AML-193 (cell line): ENCODE measurements at regions not wholly inside any gene's neighbourhood (a gene's known extent, or its start where the extent isn't known, plus 50 kb on each side); places are given as distances from the start of the nearest gene placed in this dataset.
A peak's percentile ranks its signal among the peaks of the same experiment; 100 is the strongest.

ENCODE experiments used
- DNase-seq, 2 experiments: peaks; one replicate each; lab custom pipeline; 2025; lab: John Stamatoyannopoulos, UW

DNA sequence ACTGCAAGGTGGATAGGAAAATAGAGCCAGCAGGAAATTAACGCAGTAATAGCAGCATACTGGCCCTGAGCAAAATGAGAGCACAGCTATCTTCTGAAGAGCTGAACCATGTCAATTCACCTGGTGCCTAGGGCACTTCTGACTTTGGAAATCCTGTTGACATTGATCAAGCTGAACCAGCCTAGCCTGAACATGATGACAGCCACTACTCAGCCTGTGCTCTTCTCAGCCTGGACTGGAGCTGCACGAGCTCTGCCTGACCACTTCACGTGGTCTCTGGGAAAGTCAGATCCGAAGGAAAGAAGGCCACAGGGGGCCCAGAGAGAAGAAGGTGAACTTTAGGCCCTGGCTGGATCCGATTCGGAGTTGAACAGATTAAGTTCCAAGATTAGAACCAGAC lies 421.9 kb downstream of the LPIN1 start:
- DNase-seq = no peak

DNA sequence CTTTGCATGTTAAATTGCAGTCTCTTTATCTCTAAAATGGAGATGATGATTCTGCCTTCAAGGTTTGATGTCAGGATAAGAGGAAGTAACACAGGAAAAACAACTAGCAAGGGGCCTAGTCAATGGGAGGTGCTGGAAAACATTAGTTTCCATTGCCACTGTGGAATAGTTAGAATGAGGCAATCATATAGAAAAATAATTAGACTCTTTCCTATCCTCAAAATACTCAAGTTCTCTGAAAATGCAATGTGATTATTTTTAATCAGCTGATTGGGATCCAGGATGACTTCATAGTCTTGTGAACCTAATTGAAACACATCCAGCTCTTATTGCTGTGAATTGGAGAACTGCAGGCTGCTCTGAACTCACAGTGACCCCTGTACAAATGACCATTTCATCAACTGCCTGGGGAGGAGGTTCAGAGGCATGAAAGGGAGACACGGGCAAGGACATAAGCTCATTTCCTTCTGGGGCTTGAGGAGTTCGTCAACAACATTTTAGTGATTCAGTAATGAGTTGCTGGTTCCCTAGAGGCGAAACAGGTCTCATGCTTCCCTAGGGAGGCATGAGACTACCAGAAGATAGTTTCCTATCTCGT lies 422.5 kb downstream of the LPIN1 start:
- DNase-seq = peak; percentile 24 to 26

DNA sequence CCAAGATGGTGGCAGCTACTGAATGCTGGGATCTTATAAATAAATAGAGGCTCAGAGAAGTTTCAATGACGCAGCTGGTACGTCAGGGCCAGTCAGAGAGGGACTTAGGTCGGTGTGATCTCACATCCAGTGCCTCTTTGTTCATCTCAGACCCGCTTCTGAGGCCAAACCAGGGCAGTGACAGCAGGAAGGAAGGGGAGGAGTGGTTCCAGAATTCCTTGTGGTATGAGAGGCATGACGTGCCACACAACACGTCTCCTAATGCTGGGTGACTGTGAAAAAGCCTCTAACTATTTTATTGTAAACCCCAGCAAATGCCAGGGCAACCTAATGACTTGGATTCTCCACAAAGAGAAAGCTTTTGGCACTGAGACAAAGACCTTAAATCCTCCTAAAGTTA lies 423.3 kb downstream of the LPIN1 start:
- DNase-seq = no peak

DNA sequence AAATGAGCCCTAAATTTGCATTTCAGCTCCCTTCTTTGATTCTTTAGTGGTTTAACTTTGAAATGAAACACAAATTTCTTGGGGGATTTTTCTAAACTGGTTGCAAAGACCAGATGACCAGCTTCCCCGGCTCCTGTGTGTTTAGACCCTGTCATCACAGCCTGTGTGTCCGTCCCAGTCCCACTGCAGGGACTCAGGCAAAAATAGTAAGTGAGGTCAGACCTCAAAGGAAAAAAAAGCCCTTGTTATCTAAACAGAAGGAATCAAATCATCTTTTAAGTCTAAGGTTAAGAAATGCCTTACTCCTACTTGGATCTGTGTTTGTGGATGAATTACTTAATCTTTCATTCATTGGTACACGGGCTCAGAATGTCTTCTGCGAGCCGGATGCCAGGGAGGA lies 423.7 kb downstream of the LPIN1 start:
- DNase-seq = no peak

DNA sequence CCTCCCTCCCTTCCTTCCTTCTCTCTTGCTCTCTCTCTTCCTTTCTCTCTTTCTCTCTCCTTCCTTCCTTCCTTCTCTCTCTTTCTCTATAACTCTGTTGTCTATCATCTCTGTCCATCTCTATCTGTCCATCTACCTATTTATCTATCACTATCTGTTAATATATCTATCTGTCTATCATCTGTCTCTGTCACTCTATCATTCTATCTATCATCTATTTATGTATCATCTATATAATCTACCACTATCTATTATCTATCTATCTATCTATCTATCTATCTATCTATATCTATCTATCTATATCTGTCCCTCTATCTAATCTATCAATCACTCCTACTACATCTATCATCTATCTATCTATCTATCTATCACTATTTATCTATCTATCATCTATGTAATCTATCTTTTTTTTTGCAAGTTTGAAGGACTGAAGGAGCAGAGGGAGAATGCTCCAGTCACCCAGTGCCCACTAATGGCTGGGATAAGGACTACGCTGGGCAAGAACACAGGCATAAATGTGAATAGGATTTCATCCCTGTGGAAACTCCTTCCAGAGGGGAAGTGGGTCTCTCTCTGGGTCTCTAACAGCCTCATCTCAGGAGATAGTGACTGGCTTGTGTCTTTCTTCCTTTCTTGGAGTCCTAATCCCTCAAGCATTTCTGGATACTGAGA lies 427.0 kb downstream of the LPIN1 start:
- no peak for DNase-seq

DNA sequence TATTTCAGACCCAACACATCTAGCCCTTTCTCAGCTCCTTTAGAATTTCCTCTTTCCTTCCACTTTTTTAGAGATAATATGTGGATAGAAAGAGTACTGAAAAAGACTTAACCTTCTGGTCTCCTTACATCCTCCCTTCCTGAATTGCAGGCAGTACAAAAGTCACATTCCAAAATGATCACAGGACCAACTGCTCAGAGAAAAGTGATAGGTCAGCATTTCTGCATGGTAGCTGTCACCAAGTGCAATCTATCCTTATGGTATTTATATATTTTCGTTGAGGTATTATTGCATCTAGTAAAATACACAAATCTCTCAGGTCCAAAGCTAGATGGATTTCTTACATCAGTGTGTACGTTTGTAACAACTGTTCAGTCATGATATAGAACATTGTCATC lies 427.5 kb downstream of the LPIN1 start:
- DNase-seq = no peak

DNA sequence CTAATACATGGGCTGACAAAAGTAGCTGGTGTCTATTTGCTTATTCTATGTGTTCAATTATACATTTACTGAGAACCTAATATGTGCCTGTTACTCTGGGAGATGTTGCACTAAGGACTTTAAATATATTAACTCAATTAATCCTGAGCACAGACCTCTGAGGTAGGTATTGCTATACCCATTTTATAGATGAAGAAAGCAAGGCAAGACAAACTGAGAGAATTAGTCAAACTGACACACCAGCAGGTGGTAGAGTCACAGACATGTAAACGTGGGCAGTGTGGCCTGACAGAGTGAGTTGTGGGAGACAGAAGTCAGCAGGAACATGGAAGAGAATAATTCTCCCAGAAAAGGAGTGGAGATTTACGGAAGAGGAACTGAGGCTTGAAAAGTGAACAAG lies 428.9 kb downstream of the LPIN1 start:
- DNase-seq = no peak

DNA sequence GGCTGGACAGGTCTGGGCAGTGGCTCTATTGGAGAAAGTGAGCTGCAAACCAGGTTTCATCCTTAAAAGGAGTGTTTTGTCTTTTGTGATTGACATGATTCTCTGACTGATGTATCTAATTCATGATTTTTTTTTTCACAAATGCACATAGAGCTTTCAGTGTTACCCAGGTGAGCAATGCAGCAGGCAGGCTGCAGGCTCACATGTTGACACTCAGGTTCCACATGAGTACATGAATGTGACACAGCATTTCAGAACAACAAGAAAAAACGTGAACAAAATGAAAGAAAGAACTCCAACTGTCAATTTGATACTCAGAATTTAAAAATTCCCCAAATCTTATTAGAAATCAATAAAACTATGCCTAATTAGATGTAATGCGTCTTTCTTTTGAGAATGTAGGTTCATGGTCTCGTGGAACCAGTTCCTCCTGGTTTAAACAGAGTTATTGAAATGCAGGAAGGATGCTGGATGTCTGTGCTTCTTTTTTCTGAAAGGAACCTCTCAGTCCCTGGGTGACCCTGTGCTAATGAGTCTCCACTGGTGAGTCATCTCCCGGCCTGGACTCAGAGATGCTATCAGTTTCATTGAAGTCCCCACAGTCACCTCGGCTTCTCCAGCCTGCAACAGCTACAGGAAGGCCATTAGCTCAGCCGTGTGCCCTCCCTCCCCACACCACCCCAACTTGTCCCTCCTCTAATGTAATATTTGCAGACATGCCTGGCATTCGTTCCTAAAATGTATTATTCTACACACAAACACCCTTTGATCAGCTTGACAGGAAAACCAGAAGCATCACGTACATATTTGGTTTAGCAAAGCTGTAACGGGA lies 430.4 kb downstream of the LPIN1 start:
- peak; percentile 46 to 49 for DNase-seq

DNA sequence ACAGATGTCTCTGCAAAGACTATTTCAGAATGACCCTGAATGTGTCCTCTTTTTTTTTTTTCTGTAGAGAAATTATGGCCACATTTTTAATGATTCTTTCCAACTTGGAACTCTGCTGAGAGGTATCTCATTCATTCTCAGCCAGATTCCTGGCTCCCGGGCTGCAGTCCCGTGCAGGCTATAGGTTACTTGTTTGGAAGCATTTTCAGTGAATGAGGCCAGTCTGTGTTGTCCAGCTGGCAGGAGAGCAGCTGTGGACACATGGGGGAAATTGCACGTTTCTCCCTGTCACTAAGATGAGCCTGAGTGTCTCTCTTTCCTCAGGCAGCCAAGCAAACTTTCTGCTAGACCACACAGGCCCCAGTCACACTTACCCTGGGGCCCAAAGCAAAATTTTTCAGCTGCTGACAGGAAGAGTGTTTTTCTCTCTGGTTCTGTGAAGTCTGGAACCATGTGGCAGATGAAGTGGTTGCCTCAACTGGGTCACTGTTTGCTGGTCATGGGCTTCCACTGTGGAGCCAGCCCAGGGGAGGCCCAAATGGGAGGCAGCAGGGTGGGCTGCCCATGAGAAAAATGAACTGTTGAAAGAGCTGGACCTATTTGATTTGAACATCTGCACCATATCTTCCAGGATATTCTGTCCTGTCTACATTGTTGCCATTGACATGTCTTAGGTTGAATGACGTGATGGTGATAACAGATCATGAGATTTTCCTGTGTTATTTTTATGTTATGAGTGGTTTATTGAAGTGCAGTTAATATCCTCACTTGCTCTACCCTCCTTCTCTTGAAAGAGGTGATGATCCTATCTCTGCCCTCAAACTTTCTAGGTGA lies 431.2 kb downstream of the LPIN1 start:
- DNase-seq = peak in 1 of 2 experiments; percentile 7

DNA sequence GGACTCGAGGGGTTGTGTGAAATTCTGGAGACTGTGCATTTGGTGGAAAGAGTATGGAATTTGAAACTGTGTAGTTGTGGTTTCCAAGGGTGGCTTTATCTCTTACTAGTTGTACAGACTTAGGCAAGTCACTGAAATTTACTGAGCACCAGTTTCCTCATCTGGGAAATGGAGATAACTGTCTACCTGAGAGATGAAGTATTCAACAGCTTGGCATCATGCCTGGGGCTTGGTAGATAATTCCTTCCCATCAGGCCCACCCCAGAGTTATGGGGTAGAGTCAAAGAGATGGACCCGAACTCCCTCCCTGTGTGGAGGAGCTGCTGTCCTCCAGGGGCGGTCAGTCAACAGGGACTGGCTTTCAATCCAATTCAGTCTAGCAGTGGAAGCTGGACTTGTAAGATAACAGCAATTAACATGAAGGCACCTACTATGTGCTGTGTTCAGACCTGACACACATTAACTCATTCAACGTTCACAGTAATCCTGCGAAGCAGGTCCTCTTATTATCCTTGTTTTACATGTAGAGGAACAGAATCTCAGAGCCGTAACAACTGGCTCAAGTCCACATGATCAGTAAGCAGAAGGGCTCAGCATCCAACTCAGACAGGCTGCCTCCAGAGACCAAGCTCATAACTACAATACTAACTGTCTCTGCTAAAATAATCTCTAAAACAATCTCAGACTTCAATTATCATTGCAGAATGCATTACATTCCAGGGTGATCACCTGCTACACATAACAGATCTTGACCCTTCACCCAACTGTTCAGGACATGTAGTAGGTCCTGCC lies 432.1 kb downstream of the LPIN1 start:
- DNase-seq = no peak

DNA sequence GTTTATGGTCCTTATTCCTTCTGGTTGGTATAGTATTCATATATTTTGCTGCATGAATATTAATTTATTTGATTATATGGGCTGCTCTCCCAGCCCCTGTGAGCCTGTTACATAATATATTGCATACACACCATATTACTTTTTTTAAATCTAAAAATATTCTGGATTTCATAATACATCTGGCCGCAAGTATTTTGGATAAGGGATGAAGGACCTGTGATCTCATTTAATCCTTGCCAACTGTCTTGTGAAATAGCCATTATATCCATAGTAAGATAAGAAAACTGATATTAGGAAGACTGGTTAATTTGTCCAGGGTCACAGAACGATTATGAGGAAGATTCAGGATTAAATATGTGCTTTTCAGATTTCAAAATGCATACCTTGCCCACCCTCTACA lies 433.6 kb downstream of the LPIN1 start:
- no peak for DNase-seq

DNA sequence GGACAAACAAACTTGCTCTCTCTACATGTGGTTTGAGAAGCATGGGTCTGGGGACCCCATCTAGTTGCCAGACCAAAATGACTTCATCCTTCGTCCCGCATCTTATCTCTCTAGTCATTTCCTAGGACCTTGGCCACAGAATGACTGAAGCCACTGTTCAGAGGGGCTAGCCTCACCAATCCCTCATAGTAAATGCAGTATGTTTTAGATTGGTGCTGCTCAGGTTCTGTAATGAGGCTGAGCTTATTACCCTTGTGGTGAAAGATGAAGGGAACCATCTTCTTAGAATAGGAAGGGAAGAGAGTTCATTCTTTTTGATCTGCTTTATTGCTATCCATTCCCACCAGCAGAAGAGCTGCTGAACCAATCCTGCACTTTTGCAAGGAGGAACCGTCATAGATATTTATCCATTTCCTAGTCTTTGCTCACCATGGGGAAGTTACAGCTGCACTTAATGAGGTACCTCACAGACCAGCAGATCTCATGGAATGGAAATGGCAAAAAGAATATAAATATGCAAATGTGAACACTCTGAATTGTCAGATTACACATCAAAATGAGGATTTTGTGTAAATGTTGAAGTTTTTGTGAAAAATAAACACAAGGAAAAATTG lies 436.7 kb downstream of the LPIN1 start:
- DNase-seq = peak in 1 of 2 experiments; percentile 11

DNA sequence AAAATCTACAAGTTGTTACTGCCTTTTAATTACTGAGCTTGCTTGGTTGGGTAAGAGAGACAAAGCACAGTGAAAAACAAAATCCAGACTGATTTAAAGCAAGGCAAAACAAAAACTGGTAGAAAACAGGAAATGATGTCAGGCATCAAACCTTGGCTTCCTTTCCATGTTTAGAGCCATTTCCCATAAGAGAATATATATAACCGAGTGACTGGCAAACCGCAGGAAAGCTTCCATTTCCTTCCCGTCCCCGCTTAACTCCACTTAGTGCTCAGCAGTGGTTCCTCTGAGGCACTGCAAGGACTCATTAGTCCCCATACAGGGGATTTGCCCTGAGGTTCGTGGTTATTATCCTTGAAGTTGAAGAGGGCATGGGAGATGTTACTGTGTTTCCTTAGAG lies 446.3 kb downstream of the LPIN1 start:
- peak; percentile 18 to 30 for DNase-seq

DNA sequence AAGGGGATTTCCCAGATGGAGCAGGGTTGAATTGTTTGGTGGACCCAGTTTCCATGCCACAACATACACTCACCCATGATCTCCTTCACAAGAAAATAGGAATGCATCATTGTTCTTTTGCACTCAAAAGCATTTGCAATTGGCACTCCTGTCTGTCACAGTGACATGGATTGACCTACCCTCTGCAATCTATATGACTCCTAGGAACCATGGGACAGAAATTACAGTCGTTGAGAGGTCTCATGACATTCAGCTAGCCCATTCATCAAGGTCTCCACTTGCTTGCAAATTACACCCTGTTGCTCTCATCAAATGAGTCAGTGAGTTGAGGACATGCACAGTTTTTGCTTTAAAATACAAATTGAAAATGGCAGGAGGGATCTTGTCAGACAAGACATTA lies 448.5 kb downstream of the LPIN1 start:
- DNase-seq = no peak

DNA sequence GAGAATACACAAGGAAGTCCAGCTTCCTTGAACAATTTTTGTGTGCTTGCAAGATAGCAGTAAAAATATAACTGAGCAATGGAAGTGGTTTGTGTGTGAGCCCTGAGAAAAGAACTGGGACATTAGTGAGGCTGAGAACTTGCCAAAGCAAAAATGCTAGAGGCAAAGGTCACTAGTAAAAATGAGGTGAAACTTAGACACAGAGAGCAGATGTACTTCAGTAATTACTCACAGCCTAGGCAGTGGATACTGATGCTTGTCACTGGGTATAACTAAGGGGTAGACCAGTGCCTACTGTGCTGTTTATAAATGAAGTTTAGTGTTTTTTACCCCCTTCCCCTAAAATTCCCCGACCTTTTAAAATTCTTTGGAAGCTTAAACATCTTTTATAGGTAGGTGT lies 450.1 kb downstream of the LPIN1 start:
- DNase-seq = no peak

DNA sequence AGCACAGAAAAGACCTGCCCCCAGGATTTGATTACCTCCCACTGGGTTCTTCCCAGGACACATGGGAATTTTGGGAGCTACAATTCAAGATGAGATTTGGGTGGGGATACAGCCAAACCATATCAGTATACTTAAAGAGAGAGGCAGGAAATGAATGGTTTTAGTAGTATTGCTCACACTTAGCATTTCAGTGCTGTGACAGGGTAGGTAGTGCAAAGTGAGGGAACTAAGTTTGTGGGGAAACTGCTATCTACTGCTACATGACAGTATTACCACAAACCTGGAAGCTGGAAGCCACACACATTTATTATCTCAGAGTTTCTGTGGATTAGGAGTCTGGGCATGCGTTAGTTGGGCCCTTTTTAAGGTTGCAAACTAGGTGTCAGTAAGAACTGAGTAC lies 450.7 kb downstream of the LPIN1 start:
- no peak for DNase-seq

DNA sequence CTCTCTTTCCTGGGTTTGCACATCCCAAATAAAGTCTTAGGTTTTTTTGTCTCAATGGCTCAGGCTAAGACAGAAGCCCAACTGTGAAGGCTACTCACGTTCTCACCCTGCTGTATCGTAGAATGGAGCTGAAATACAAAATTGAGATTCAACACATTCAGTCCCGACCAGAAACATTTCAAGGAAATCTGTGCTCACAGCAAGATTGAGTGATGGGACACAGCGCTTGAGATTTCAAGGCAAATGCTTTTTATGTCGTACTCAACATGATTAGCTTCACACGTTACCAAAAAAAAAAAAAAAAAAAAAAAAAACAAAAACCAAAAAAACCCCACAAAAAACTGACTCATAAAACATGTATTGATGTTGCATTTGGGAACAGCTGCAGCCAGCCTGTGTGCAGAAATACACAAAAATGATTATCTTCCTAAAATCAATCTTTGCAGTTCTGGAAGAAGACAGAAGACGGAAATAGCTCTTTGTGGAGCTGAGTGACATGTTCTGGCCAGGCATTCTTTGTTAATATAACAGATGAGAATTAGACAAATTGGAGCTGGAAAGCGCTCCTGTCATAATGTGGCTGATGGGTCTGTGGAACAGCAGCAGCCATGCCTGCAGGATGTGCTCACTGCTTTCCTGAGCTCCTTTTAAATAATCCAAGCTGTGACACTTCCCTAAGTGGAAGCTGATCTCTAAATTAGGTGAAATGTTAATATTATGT lies 453.2 kb downstream of the LPIN1 start:
- no peak for DNase-seq

DNA sequence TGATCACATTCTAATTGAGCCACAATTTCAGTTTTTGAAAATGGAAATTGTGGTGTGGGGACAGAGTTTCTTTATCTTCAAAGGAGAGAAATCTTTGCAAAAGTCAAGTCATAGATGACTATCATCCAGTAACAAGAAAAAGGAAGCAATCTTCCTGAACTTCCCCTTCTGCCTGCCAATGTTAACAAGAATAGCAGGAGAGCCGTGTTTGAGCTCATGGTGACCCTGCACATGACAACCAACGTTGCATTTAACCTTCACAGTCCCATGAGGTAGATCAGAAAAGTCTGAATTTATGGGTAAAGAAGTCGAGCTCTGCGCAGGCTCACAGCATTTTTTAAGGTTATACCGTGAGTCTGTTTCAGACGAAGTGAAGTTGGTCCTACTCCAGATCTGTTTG lies 454.9 kb downstream of the LPIN1 start:
- peak; percentile 60 to 67 for DNase-seq

DNA sequence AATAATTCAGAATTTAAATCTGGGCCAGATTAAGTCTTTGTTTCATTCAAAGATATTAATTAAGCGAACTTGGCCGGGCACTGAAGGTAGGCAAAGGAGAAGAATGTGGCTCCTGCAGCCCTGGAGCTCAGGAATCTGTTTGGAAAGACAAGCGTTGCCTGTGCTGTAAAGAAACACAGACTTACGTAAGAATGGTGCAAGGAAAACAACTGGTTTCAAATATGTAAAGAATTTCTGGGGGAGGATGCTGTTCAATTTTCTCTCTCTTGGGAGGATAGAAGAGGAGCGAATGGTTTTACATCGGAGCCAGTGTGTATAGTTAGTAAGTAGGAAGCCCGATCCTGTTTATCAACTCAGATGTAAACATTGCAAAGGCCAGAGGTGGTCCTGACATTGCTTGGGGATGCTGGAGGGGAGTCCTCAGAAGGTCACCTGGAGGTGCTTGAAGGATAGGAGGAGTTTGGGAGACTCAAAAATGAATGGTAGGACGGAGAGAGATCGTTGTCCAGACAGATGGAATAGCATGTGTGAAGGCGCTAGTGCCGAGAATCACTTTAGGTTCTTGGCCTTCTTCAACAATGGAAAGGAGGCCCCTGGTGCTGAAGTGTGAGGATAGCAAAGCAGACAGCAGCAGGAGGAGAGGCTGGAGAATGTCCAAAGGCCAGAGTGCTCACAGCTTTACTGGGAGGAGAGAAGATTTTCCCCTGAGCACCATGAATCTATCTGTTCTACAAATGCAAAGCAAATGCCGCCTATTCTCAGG lies 456.1 kb downstream of the LPIN1 start:
- DNase-seq = no peak

DNA sequence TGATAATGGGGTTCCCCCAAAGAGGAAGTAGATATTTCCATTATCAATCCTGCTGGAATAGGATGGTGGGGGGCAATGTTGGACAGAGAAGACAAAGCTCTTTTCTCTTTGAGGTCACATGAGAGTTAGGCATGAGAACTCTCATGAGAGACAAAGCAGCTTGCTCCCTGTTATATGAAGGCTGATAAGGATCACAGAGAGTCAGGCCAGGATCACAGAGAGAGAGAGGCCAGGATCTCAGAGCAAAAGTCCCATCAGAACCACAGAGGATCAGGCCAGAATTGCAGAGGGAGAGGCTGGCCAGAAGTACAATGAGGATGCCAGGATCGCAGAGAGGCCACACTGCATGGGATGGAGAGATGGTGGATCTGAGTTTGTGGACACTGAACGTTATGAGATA lies 457.1 kb downstream of the LPIN1 start:
- no peak for DNase-seq
